Astrocyte (in vitro differentiated cells and primary cell): ENCODE measurements at regions not wholly inside any gene's neighbourhood (a gene's known extent, or its start where the extent isn't known, plus 50 kb on each side); places are given as distances from the start of the nearest gene placed in this dataset.

Source experiments
- DNase-seq: peaks from one replicate; pipeline ENCODE4 v3.0.0-alpha.2; 2010; ENCODE audit warnings: low read depth
- FAIRE-seq: peaks from 2 replicates; lab custom pipeline; 2011; peaks lifted over from hg19 to GRCh38; lab: Jason Lieb, UNC
- H2AFZ ChIP-seq: 2 replicates; pipeline ENCODE4 v1.6.0; 2012; ENCODE audit warnings: low read depth, low read length, inconsistent platforms
- H3K27ac ChIP-seq: 2 replicates; pipeline ENCODE4 v1.5.1; 2011; ENCODE audit warnings: low read depth, low read length, inconsistent platforms
- H3K27me3 ChIP-seq: 2 replicates; pipeline ENCODE4 v1.6.0; 2011; ENCODE audit warnings: low read length, inconsistent platforms; ENCODE audit not compliant: insufficient read depth
- H3K36me3 ChIP-seq: 2 replicates; pipeline ENCODE4 v1.5.1; 2011; ENCODE audit warnings: low read length, inconsistent platforms; ENCODE audit not compliant: insufficient read depth
- H3K4me1 ChIP-seq: 2 replicates; pipeline ENCODE4 v1.5.1; 2011; ENCODE audit warnings: low read length, inconsistent platforms; ENCODE audit not compliant: insufficient read depth
- H3K4me2 ChIP-seq: 2 replicates; pipeline ENCODE4 v1.6.0; 2012; ENCODE audit warnings: low read length, inconsistent platforms
- H3K4me3 ChIP-seq: 2 replicates; pipeline ENCODE4 v1.5.1; 2011; ENCODE audit warnings: low read depth, mild to moderate bottlenecking, low read length, inconsistent platforms; ENCODE audit not compliant: insufficient read depth
- H3K79me2 ChIP-seq: 2 replicates; pipeline ENCODE4 v1.6.0; 2012; ENCODE audit warnings: mild to moderate bottlenecking, low read length, inconsistent platforms; ENCODE audit not compliant: insufficient read depth
- H3K9ac ChIP-seq: 2 replicates; pipeline ENCODE4 v1.6.0; 2012; ENCODE audit warnings: mild to moderate bottlenecking, low read length, inconsistent platforms
- H3K9me3 ChIP-seq: 2 replicates; pipeline ENCODE4 v1.5.1; 2012; ENCODE audit warnings: low read depth, mild to moderate bottlenecking, low read length, inconsistent platforms; ENCODE audit not compliant: insufficient read depth
- H4K20me1 ChIP-seq: 2 replicates; pipeline ENCODE4 v1.6.0; 2012; ENCODE audit warnings: low read length, inconsistent platforms; ENCODE audit not compliant: insufficient read depth
- H3K27ac Mint-ChIP-seq: one replicate; pipeline ENCODE4 v1.8.0; 2021; ENCODE audit warnings: mild to moderate bottlenecking, mixed read lengths; ENCODE audit not compliant: unreplicated experiment
- H3K27me3 Mint-ChIP-seq: one replicate; pipeline ENCODE4 v1.8.0; 2021; ENCODE audit warnings: low read depth, mixed read lengths; ENCODE audit not compliant: unreplicated experiment
- H3K36me3 Mint-ChIP-seq: one replicate; pipeline ENCODE4 v1.8.0; 2021; ENCODE audit warnings: low read depth, mixed read lengths; ENCODE audit not compliant: unreplicated experiment
- H3K4me1 Mint-ChIP-seq: one replicate; pipeline ENCODE4 v1.8.0; 2021; ENCODE audit warnings: low read depth, mixed read lengths; ENCODE audit not compliant: unreplicated experiment
- H3K4me3 Mint-ChIP-seq: one replicate; pipeline ENCODE4 v1.8.0; 2021; ENCODE audit warnings: mild to moderate bottlenecking, moderate library complexity, mixed read lengths; ENCODE audit not compliant: unreplicated experiment
- H3K9me3 Mint-ChIP-seq: one replicate; pipeline ENCODE4 v1.8.0; 2021; ENCODE audit warnings: mild to moderate bottlenecking, mixed read lengths; ENCODE audit not compliant: unreplicated experiment
- CTCF ChIP-seq: IDR thresholded peaks from 2 replicates; pipeline ENCODE4 v1.5.1; 2011; ENCODE audit warnings: low read depth, mild to moderate bottlenecking, inconsistent platforms, low read length, moderate library complexity; ENCODE audit not compliant: insufficient read depth
- EZH2 ChIP-seq: IDR thresholded peaks from 2 replicates; pipeline ENCODE4 v1.6.1; 2012; ENCODE audit warnings: mild to moderate bottlenecking, low read length, inconsistent platforms; ENCODE audit not compliant: insufficient read depth

GRCh38 chr16:82524976-82525375 is 101.8 kb upstream of the CDH13 start:
- Mint-ChIP-seq H3K9me3 (peaks cover 12% of the 10 kb centered on the region), H3K36me3 (peaks cover 3% of the 10 kb centered on the region), H3K27ac (no peak overlapping the region), H3K27me3 (peaks cover 3% of the 10 kb centered on the region), H3K4me3 (no peak overlapping the region), H3K4me1 (peaks cover 5% of the 10 kb centered on the region)
- no peak overlapping the region for H3K4me2 ChIP-seq
- DNase-seq (no peak), FAIRE-seq (no peak)
- no peaks in the 10 kb centered on the region for H3K79me2 ChIP-seq
- no peaks in the 10 kb centered on the region for H3K36me3 ChIP-seq
- no peak overlapping the region for H2AFZ ChIP-seq
- H3K9ac ChIP-seq, result no peak overlapping the region
- no peak overlapping the region for H3K4me3 ChIP-seq
- H4K20me1 ChIP-seq, result no peaks in the 10 kb centered on the region
- H3K4me1 ChIP-seq, result no peaks in the 10 kb centered on the region
- no peaks in the 10 kb centered on the region for H3K9me3 ChIP-seq
- H3K27ac ChIP-seq, result no peak overlapping the region
- peaks cover 4% of the 10 kb centered on the region for H3K27me3 ChIP-seq
- TF ChIP-seq EZH2 (no peak), CTCF (no peak)

GRCh38 chr16:82523815-82524214 is 103.0 kb upstream of the CDH13 start:
- H3K36me3 ChIP-seq, result no peaks in the 10 kb centered on the region
- H3K36me3 Mint-ChIP-seq, result peaks cover 3% of the 10 kb centered on the region
- peaks cover 9% of the 10 kb centered on the region for H3K27me3 Mint-ChIP-seq
- no peak for FAIRE-seq
- no peaks in the 10 kb centered on the region for H3K9me3 ChIP-seq
- no peaks in the 10 kb centered on the region for H3K4me1 ChIP-seq
- H3K4me1 Mint-ChIP-seq, result peaks cover 10% of the 10 kb centered on the region
- H2AFZ ChIP-seq, result no peak overlapping the region
- H3K4me3 ChIP-seq, result no peak overlapping the region
- peak; percentile 29 for DNase-seq
- H3K4me2 ChIP-seq, result no peak overlapping the region
- no peak for TF ChIP-seq EZH2
- no peak for TF ChIP-seq CTCF
- H3K9me3 Mint-ChIP-seq, result peaks cover 17% of the 10 kb centered on the region
- no peaks in the 10 kb centered on the region for H4K20me1 ChIP-seq
- no peak overlapping the region for H3K9ac ChIP-seq
- H3K27me3 ChIP-seq, result peaks cover 4% of the 10 kb centered on the region
- no peaks in the 10 kb centered on the region for H3K79me2 ChIP-seq
- H3K4me3 Mint-ChIP-seq, result no peak overlapping the region
- peak overlapping the region; percentile 23 for H3K27ac Mint-ChIP-seq
- no peak overlapping the region for H3K27ac ChIP-seq

GRCh38 chr16:82522026-82522425 is 104.7 kb upstream of the CDH13 start:
- FAIRE-seq, result no peak
- Histone ChIP-seq H3K4me1 (no peaks in the 10 kb centered on the region), H4K20me1 (no peaks in the 10 kb centered on the region), H3K9ac (no peak overlapping the region), H3K79me2 (no peaks in the 10 kb centered on the region), H3K27me3 (peaks cover 4% of the 10 kb centered on the region), H3K4me2 (no peak overlapping the region), H3K9me3 (no peaks in the 10 kb centered on the region), H3K36me3 (no peaks in the 10 kb centered on the region), H3K27ac (no peak overlapping the region), H3K4me3 (no peak overlapping the region), H2AFZ (no peak overlapping the region)
- peaks cover 3% of the 10 kb centered on the region for H3K36me3 Mint-ChIP-seq
- H3K27me3 Mint-ChIP-seq, result peaks cover 17% of the 10 kb centered on the region
- no peak for DNase-seq
- no peak overlapping the region for H3K27ac Mint-ChIP-seq
- peaks cover 17% of the 10 kb centered on the region for H3K9me3 Mint-ChIP-seq
- TF ChIP-seq EZH2 (no peak), CTCF (no peak)
- H3K4me3 Mint-ChIP-seq, result no peak overlapping the region
- H3K4me1 Mint-ChIP-seq, result peaks cover 10% of the 10 kb centered on the region
